Esophagus squamous epithelium (tissue), 5 donors: ENCODE measurements at regions not wholly inside any gene's neighbourhood (a gene's known extent, or its start where the extent isn't known, plus 50 kb on each side); places are given as distances from the start of the nearest gene placed in this dataset.
"Not testable (repeated sequence)": the region's sequence is repeated elsewhere in the genome, so short reads cannot be mapped to it uniquely, and the experiment has no call there.

Experiments
- DNase-seq: peaks from one replicate; lab custom pipeline; 2025; lab: John Stamatoyannopoulos, UW
- H3K27ac ChIP-seq, 4 donors: fragments of 200-600 bp; sonication (generic); one replicate each; pipeline ENCODE4 v1.5.1; 2016 to 2019; ENCODE audit warnings: mild to moderate bottlenecking in 1 of 4
- H3K27me3 ChIP-seq, 4 donors: fragments of 200-600 bp; sonication (generic); 1 replicate in 3 of 4; 2 replicates in 1 of 4; pipeline versions ENCODE4 v1.5.1 to v1.6.0; 2017 to 2021; ENCODE audit warnings: antibody characterized with exemption in 1 of 4
- H3K36me3 ChIP-seq, 3 donors: fragments of 200-600 bp; sonication (generic); one replicate each; pipeline ENCODE4 v1.5.1; 2016 to 2019
- H3K4me1 ChIP-seq, 3 donors: fragments of 200-600 bp; sonication (generic); one replicate each; pipeline ENCODE4 v1.5.1; 2017 to 2019
- H3K4me3 ChIP-seq, 4 donors: fragments of 200-600 bp; sonication (generic); 1 replicate in 3 of 4; 2 replicates in 1 of 4; pipeline ENCODE4 v1.5.1; 2016 to 2019; ENCODE audit warnings: mild to moderate bottlenecking in 2 of 4, moderate library complexity in 1 of 4
- H3K9me3 ChIP-seq, 3 donors: fragments of 200-600 bp; sonication (generic); one replicate each; pipeline ENCODE4 v1.5.1; 2016 to 2019
- POLR2A ChIP-seq, 4 donors: fragments of 450-650 bp; IDR thresholded peaks; one replicate each; pipeline ENCODE4 v1.6.1; 2017; ENCODE audit warnings: antibody characterized with exemption in 4 of 4, mild to moderate bottlenecking in 4 of 4, moderate library complexity in 3 of 4
- WGBS, 2 donors: methylation state at CpG; one replicate each; pipeline ENCODE4 v1.1.5; 2018; 5-methylcytosine and 5-hydroxymethylcytosine counted together
- intact Hi-C: fragments of 100-400 bp; cut with DNase I; formaldehyde crosslinking; loops from one replicate; pipeline ENCODE4 v1.15.0; 2022
- TF ChIP-seq, protein P1 (sequence below), 6 experiments: fragments of 450-650 bp in 4 of 6; fragments of 200-600 bp in 2 of 6; sonication (generic) in 2 of 6; IDR thresholded peaks; one replicate each; pipeline ENCODE4 v1.5.1; 2016 to 2019; ENCODE audit warnings: antibody characterized with exemption in 6 of 6, mild to moderate bottlenecking in 4 of 6, moderate library complexity in 4 of 6
- donor health status: DM: yes; HTN: yes; CAD: no.

DNA sequence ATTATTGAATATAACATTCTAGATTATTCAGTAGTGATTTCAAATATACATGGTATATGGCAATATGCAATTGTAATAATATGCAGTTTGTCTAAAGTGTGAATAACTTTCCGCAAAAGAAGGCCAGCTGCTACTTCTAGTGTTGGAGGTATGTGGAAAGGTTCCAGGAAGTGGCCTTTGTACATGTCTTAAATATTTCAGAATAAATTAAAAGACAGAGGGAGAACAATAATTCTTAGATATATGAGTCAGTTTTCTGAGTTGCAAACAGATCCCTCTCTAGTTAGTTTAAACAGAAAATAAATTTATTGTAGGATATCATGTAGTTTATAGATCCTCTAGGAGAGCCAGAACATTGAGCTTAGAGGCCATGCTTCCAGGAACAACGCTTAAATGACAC, 210.8 kb upstream of the ELL2 start:
- Histone ChIP-seq H3K9me3 (no peaks in the 10 kb centered on the region), H3K27ac (peak overlapping the region in 2 of 4 donors; percentile 45 to 46), H3K4me3 (no peak overlapping the region), H3K36me3 (no peaks in the 10 kb centered on the region), H3K4me1 (peaks cover 0 to 28% (median 0%) of the 10 kb centered on the region in 3 donors), H3K27me3 (no peaks in the 10 kb centered on the region)
- 80 to 86% methylated on average over 2 of the region's 2 CpGs for WGBS, 2 donors
- DNase-seq = no peak
- TF ChIP-seq, protein P1, sequence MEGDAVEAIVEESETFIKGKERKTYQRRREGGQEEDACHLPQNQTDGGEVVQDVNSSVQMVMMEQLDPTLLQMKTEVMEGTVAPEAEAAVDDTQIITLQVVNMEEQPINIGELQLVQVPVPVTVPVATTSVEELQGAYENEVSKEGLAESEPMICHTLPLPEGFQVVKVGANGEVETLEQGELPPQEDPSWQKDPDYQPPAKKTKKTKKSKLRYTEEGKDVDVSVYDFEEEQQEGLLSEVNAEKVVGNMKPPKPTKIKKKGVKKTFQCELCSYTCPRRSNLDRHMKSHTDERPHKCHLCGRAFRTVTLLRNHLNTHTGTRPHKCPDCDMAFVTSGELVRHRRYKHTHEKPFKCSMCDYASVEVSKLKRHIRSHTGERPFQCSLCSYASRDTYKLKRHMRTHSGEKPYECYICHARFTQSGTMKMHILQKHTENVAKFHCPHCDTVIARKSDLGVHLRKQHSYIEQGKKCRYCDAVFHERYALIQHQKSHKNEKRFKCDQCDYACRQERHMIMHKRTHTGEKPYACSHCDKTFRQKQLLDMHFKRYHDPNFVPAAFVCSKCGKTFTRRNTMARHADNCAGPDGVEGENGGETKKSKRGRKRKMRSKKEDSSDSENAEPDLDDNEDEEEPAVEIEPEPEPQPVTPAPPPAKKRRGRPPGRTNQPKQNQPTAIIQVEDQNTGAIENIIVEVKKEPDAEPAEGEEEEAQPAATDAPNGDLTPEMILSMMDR (IDR thresholded peaks at IDR 0.05) = no peak
- no peak for TF ChIP-seq POLR2A (IDR thresholded peaks at IDR 0.05)
- intact Hi-C loops = no loop called here

DNA sequence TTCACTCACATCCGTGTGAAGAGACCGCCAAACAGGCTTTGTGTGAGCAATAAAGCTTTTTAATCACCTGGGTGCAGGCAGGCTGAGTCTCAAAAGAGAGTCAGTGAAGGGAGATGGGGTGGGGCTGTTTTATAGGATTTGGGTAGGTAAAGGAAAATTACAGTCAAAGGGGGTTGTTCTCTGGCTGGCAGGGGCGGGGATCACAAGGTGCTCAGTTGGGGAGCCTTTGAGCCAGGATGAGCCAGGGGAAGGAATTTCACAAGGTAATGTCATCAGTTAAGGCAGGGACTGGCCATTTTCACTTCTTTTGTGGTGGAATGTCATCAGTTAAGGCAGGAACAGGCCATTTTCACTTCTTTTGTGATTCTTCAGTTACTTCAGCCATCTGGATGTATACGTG, 210.3 kb upstream of the ELL2 start:
- intact Hi-C loops, H3K36me3 ChIP-seq, H3K9me3 ChIP-seq, DNase-seq, H3K27me3 ChIP-seq: not testable (repeated sequence)
- Histone ChIP-seq H3K27ac (peak overlapping the region in 2 of 4 donors; percentile 45 to 46), H3K4me3 (peak overlapping the region in 1 of 4 donors; percentile 14), H3K4me1 (peaks cover 0 to 24% (median 0%) of the 10 kb centered on the region in 3 donors)
- 73 to 75% methylated on average over 4 of the region's 4 CpGs for WGBS, 2 donors

DNA sequence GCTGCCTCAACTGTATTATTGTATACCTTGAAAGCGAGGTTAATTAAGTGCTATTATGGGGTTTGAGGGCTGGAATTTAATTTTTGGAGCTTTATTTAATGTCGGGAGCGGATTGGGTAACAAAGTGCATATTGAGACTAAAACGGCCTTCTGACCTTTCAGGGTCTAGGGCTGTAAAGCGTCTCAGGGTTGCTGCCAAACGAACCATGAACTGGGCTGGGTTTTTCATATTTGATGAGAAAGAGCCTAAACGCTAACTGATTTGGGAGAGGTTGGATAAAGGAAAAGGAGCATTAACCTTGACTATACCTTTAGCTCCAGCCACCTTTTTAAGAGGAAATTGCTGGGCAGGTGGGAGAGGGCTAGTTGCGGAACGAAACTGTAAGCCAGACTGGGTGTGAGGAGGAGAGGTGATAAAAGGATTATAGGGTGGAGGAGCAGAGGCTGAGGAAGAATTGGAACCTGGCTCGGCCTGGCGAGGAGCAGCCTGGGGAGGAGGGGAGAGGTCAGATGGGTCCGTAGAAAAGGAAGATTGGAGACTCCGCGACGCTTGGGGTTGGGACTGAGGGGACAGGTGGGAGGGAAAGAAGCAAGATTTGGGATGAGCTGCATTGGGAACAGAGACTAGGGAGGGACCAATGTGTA, 209.0 kb upstream of the ELL2 start:
- peaks cover 0 to 11% (median 0%) of the 10 kb centered on the region in 3 donors for H3K4me1 ChIP-seq
- H3K27ac ChIP-seq, intact Hi-C loops, H3K9me3 ChIP-seq, H3K27me3 ChIP-seq, DNase-seq, H3K36me3 ChIP-seq: not testable (repeated sequence)
- peak overlapping the region in 1 of 4 donors; percentile 14 for H3K4me3 ChIP-seq
- WGBS, 2 donors = 92 to 93% methylated on average over 15 of the region's 15 CpGs

DNA sequence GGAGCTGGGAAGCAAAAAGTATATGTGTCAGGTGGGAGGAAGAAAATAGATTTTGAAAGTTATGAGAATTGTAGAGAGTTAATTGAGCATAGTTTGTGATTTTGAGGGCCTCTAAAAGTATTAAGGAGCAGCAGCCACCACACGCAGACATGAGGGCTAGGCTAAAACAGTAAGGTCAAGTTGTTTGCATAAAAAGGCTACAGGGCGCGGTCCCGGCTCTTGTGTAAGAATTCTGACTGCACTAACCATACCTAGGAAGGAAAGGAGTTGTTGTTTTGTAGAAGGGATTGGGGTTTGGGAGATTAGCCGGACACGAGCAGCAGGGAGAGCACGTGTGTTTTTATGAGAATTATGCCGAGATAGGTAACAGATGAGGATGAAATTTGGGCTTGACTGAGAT, 207.2 kb upstream of the ELL2 start:
- H3K36me3 ChIP-seq, H3K4me3 ChIP-seq, H3K27me3 ChIP-seq, H3K4me1 ChIP-seq, DNase-seq, intact Hi-C loops, H3K9me3 ChIP-seq: not testable (repeated sequence)
- H3K27ac ChIP-seq = peak overlapping the region in 1 of 4 donors; percentile 17
- WGBS, 2 donors = 87 to 91% methylated on average over 8 of the region's 8 CpGs

DNA sequence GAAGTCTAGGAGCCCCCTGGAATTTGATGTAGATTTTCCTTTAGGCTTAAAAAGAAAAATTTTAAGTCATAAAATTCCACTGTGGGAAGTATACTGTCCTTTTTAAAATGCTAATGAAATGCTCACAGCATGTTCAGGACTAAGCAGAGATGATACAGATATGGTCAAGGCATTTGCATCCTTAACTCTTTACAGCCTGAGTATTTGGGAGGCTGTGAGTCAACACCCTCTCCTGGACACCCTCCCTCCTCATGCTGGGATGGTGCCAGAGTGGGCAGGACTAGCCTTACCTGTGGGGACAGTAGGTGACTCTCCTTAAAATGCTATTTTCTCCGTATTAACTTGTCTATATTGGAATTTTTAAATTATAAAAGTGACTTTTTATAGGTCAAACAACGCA, 197.4 kb upstream of the ELL2 start:
- WGBS, 2 donors = 88 to 91% methylated on average over 2 of the region's 2 CpGs
- DNase-seq = no peak
- Histone ChIP-seq H3K4me1 (peaks cover 0 to 49% (median 10%) of the 10 kb centered on the region in 3 donors), H3K27ac (peak overlapping the region in 2 of 4 donors; percentile 77 to 83), H3K36me3 (no peaks in the 10 kb centered on the region), H3K9me3 (no peaks in the 10 kb centered on the region), H3K4me3 (no peak overlapping the region), H3K27me3 (no peaks in the 10 kb centered on the region)
- intact Hi-C loops = no loop called here
- TF ChIP-seq POLR2A (IDR thresholded peaks at IDR 0.05) = no peak
- TF ChIP-seq, protein P1 (IDR thresholded peaks at IDR 0.05) = no peak

DNA sequence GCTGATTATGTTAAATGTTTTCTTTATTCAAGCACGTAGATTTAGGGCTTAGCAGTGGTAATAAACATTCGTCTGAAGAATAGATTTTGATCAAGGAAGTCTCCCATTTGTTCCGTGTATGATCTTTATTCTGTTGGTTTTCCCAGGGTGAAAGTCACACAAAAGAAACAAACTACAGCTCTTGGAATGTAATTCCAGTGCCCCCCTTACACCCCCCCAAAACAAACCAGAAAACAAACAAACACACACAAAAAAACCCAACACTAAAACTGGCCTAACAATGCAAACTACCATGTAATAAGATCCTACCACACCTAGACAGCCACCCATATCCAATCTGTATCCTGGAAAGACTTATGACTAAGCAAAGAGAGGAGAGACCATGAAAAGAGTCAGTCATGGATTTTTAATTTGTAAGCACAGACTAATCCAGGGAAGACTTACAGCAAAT, 196.2 kb upstream of the ELL2 start:
- peaks cover 0 to 49% (median 10%) of the 10 kb centered on the region in 3 donors for H3K4me1 ChIP-seq
- no peak overlapping the region for H3K4me3 ChIP-seq
- H3K36me3 ChIP-seq = no peaks in the 10 kb centered on the region
- H3K27me3 ChIP-seq = no peaks in the 10 kb centered on the region
- TF ChIP-seq POLR2A (IDR thresholded peaks at IDR 0.05) = no peak
- TF ChIP-seq, protein P1 (IDR thresholded peaks at IDR 0.05) = no peak
- no peak for DNase-seq
- WGBS, 2 donors = 32 to 53% methylated on average over 3 of the region's 3 CpGs
- H3K27ac ChIP-seq = peak overlapping the region; percentile 15 to 83 (median 74)
- intact Hi-C loops = no loop called here
- H3K9me3 ChIP-seq = no peaks in the 10 kb centered on the region
